GM12864 (cell line): ENCODE measurements at regions not wholly inside any gene's neighbourhood (a gene's known extent, or its start where the extent isn't known, plus 50 kb on each side); places are given as distances from the start of the nearest gene placed in this dataset.

Source experiments
- DNase-seq: peaks from one replicate; pipeline ENCODE4 v3.0.0-alpha.2; 2011; ENCODE audit warnings: low read depth
- H3K4me3 ChIP-seq: 2 replicates; pipeline ENCODE4 v1.5.1; 2011; ENCODE audit warnings: mild to moderate bottlenecking, low read depth, low read length, control low read depth
- CTCF ChIP-seq: IDR thresholded peaks from 2 replicates; pipeline ENCODE4 v1.5.1; 2011; ENCODE audit warnings: low read depth, mild to moderate bottlenecking, moderate library complexity, low read length, control low read depth, inconsistent platforms; ENCODE audit errors: missing control alignments

GRCh38 chr12:115818973-115819372, 458.5 kb downstream of the MED13L start:
- no peak for DNase-seq
- TF ChIP-seq CTCF: no peak
- H3K4me3 ChIP-seq: no peak overlapping the region

- no peak overlapping the region for H3K4me3 ChIP-seq
- no peak for TF ChIP-seq CTCF
- no peak for DNase-seq
These were observed 460.1 kb downstream of the MED13L start for GRCh38 chr12:115817389-115817788.

DNA sequence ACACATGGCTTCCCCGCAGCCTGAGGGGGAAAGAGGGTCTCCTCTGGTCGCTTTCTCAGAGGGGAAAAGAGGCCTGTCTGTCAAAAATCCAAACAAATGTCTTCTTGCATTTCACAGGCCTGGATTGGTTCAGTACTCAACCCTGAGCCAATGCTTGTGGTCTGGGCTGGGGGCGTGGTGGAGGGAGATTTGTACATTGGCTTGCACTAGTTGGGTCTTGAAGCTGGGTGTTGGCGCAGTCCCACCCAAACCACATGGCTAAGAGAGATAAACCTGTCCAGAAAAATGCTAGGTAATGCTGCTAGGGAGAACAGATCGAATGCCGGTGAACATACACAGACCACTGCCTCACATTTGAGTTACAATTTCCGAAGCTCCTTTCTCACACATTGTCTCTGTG, 461.6 kb downstream of the MED13L start:
- TF ChIP-seq CTCF: no peak
- no peak overlapping the region for H3K4me3 ChIP-seq
- DNase-seq: no peak

DNA sequence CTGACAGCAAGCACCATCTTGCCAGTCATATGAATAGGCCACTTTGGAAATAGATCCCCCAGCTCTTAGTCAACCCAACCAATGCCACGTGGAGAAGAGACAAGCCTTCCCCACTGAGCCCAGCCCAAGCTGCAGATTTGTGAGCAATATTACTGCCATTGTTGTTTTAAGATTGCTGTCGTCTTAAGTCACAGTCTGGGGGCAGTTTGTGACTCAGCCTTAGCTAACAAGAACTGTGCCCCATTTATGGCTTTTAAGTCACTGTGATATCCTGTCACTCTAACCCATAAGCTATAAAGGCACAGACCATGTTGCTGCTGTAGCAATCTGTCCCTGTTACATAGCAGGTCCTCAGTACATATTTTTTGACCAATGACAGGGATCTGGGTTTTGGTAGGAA, 464.2 kb downstream of the MED13L start:
- no peak for DNase-seq

GRCh38 chr12:115811929-115812328, 465.6 kb downstream of the MED13L start:
- no peak for DNase-seq
- H3K4me3 ChIP-seq: no peak overlapping the region
- TF ChIP-seq CTCF: no peak

More for the DNA sequence above, 464.2 kb downstream of the MED13L start:
- no peak for TF ChIP-seq CTCF
- no peak overlapping the region for H3K4me3 ChIP-seq

DNA sequence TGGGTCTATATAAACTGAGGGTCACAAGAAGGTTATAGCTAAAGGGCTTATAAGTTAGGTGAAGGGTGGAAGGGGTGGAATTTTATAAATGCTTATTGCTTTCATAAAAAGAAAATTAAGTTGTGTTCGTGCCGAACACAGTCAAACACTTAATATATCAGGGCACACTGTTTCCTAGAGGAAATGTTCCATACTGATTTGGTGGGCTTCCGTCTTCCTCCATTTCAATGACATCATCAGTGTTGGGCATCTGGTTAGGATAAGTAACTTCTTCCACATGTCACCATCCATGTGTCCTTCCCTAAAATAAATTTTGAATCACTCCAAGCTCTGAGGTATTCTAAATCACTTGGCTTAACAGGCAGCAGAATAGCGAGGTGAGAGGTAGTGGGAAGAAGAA, 466.4 kb downstream of the MED13L start:
- no peak for DNase-seq
- no peak overlapping the region for H3K4me3 ChIP-seq
- TF ChIP-seq CTCF: no peak

GRCh38 chr12:115810122-115810901, 467.2 kb downstream of the MED13L start:
- H3K4me3 ChIP-seq: no peak overlapping the region
- TF ChIP-seq CTCF: no peak
- DNase-seq: no peak
